ENCODE measurements at regions not wholly inside any gene's neighbourhood (a gene's known extent, or its start where the extent isn't known, plus 50 kb on each side); places are given as distances from the start of the nearest gene placed in this dataset.
"Not testable (repeated sequence)": the region's sequence is repeated elsewhere in the genome, so short reads cannot be mapped to it uniquely, and the experiment has no call there.

- Histone ChIP-seq H3K9me3 (no peaks in the 10 kb centered on the region), H3K27ac (no peak overlapping the region), H3K4me2 (no peak overlapping the region), H3K4me3 (no peak overlapping the region), H3K4me1 (no peaks in the 10 kb centered on the region)
- DNase-seq (ENCODE audit: low read depth in 1 of 2, low spot score in 1 of 2): no peak
- TF ChIP-seq CEBPB (IDR thresholded peaks at IDR 0.05): no peak
- WGBS (ENCODE audit: missing lambda C conversion rate): no CpG with 5 or more reads among the region's 1 CpG
- no peak for FAIRE-seq
- POLR2A ChIA-PET: no interaction called here
- CTCF ChIA-PET: no interaction called here
- ATAC-seq: no peak
Measured at GRCh38 chr14:106738075-106738474, 1211.7 kb downstream of the TMEM121 start.

DNA sequence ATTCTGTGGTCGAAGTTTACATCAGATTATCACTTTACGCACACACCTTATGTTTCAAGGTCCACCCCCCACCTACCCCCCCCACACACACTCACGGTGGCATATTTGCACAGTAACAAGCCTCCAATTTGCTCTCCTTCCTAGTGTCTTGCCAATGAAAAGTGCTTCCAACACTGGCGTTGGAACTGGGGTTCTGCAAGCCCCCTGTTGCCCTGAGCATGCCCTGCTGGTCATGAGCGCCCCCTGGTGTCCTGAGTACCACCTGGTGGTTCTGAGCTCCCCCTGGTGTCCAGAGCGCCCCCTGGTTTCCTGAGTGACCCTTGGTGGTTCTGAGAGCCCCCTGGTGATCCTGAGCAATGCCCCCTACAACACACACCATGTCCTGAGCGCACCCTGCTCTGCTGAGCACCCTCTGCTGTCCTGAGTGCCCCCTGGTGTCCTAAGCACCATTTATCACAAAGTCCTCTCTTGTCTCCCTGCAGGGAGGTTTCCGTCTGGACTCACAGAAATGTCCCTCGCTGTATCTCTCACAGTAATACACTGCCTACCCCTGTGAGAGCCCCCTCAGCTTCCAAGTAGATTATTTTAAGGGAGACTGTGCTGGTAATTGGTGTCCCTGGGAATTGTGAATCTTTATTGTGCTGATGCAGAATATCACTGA is 1212.3 kb downstream of the TMEM121 start:
- H3K9me3 ChIP-seq; H3K4me1 ChIP-seq; FAIRE-seq; CTCF ChIA-PET; H3K4me3 ChIP-seq; POLR2A ChIA-PET; DNase-seq (ENCODE audit: low read depth in 1 of 2, low spot score in 1 of 2); H3K4me2 ChIP-seq; H3K27ac ChIP-seq; ATAC-seq: not testable (repeated sequence)
- WGBS (ENCODE audit: missing lambda C conversion rate): no CpG with 5 or more reads among the region's 9 CpGs

- WGBS (ENCODE audit: missing lambda C conversion rate): no CpG with 5 or more reads among the region's 16 CpGs
- DNase-seq (ENCODE audit: low read depth in 1 of 2, low spot score in 1 of 2); H3K4me3 ChIP-seq; CTCF ChIA-PET; FAIRE-seq; POLR2A ChIA-PET; H3K9me3 ChIP-seq; H3K27ac ChIP-seq; H3K4me1 ChIP-seq; ATAC-seq; H3K4me2 ChIP-seq: not testable (repeated sequence)
Measured at GRCh38 chr14:106741086-106741827, 1214.9 kb downstream of the TMEM121 start.

GRCh38 chr14:106745016-106745767 is 1218.8 kb downstream of the TMEM121 start:
- WGBS (ENCODE audit: missing lambda C conversion rate): no CpG with 5 or more reads among the region's 15 CpGs
- POLR2A ChIA-PET, ATAC-seq: not testable (repeated sequence)

GRCh38 chr14:106750089-106750488 is 1223.7 kb downstream of the TMEM121 start:
- POLR2A ChIA-PET; ATAC-seq; DNase-seq (ENCODE audit: low read depth in 1 of 2, low spot score in 1 of 2); CTCF ChIA-PET; H3K4me3 ChIP-seq; H3K4me2 ChIP-seq; H3K27ac ChIP-seq; FAIRE-seq; H3K9me3 ChIP-seq; H3K4me1 ChIP-seq: not testable (repeated sequence)
- WGBS (ENCODE audit: missing lambda C conversion rate): no CpG with 5 or more reads among the region's 3 CpGs

More at GRCh38 chr14:106745016-106745767, 1218.8 kb downstream of the TMEM121 start:
- H3K4me1 ChIP-seq; H3K4me2 ChIP-seq; FAIRE-seq; CTCF ChIA-PET; H3K9me3 ChIP-seq; H3K27ac ChIP-seq; DNase-seq (ENCODE audit: low read depth in 1 of 2, low spot score in 1 of 2); H3K4me3 ChIP-seq: not testable (repeated sequence)

DNA sequence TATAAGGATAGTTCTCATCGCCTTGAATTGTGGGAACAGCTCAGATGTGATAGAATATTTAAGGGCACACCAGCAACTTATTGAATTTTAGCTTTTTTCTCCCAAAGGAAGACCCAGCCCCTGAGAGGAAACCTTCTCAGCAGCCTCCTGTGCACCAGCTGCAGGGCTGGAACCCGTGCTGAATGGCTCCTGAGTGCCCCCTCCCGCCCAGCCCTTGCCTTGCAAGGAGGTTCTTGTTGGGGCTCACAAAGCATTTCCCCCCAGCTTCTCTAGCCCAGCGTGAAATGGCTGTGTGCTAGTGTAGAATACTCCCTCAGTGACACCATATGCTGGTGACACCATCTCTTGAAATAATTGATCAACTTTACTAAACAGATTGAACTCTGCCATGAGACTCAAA is 1227.4 kb downstream of the TMEM121 start:
- H3K9me3 ChIP-seq; H3K4me2 ChIP-seq; ATAC-seq; POLR2A ChIA-PET; FAIRE-seq; H3K4me1 ChIP-seq; CTCF ChIA-PET; DNase-seq (ENCODE audit: low read depth in 1 of 2, low spot score in 1 of 2); H3K4me3 ChIP-seq; H3K27ac ChIP-seq: not testable (repeated sequence)
- WGBS (ENCODE audit: missing lambda C conversion rate): no CpG with 5 or more reads among the region's 4 CpGs

- POLR2A ChIA-PET; FAIRE-seq; H3K4me2 ChIP-seq; H3K4me3 ChIP-seq; H3K4me1 ChIP-seq; H3K27ac ChIP-seq; ATAC-seq; H3K9me3 ChIP-seq; DNase-seq (ENCODE audit: low read depth in 1 of 2, low spot score in 1 of 2); CTCF ChIA-PET: not testable (repeated sequence)
- 1% methylated on average over 5 of the region's 6 CpGs for WGBS (ENCODE audit: missing lambda C conversion rate)
Measured at GRCh38 chr14:106757444-106757843, 1231.1 kb downstream of the TMEM121 start.

DNA sequence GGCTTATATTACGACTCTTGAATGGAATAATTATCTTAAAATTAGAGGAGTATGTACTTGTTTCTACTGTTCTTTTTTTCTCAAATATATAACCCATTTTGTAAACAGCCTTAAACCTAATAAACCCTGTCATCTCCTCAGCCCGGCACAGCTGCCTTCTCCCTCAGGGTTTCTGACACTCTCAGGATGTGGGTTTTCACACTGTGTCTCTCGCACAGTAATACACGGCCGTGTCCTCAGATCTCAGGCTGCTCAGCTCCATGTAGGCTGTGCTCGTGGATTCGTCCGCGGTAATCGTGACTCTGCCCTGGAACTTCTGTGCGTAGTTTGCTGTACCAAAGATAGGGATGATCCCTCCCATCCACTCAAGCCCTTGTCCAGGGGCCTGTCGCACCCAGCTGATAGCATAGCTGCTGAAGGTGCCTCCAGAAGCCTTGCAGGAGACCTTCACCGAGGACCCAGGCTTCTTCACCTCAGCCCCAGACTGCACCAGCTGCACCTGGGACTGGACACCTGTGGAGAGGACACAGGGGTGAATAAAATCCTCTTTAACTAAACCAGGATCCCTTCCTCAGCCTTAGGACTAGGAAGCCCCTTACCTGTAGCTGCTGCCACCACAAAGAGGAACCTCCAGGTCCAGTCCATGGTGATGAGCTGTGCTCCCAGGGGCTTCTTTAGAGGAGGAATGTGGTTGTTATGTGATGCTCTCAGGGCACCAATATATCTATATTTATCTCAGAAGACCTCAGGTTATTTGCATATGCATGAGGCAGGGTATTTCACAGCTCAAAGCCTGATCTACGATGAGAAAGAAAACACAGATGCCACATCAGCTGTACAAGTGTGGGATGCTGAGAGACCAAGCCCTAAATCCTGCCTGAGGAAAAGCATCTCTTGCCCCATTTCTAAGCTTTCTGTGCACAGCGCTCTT is 1235.8 kb downstream of the TMEM121 start:
- CTCF ChIA-PET; H3K4me1 ChIP-seq; POLR2A ChIA-PET; H3K4me2 ChIP-seq; ATAC-seq; H3K27ac ChIP-seq; FAIRE-seq; H3K4me3 ChIP-seq; DNase-seq (ENCODE audit: low read depth in 1 of 2, low spot score in 1 of 2); H3K9me3 ChIP-seq: not testable (repeated sequence)
- WGBS (ENCODE audit: missing lambda C conversion rate): 6% methylated on average over 2 of the region's 15 CpGs
